Spleen (tissue), 11 donors: ENCODE measurements at regions not wholly inside any gene's neighbourhood (a gene's known extent, or its start where the extent isn't known, plus 50 kb on each side); places are given as distances from the start of the nearest gene placed in this dataset.

ENCODE experiments used
- DNase-seq: peaks from one replicate; pipeline ENCODE4 v3.0.0-alpha.2; 2020
- H3K27ac ChIP-seq, 8 donors: fragments of 200-600 bp; sonication (generic) in 7 of 8; 1 replicate in 4 of 8; 2 replicates in 4 of 8; pipeline versions ENCODE4 v1.5.0 to v1.8.0; 2016 to 2021; ENCODE audit warnings: inconsistent platforms in 4 of 8, mild to moderate bottlenecking in 4 of 8, moderate library complexity in 1 of 8
- H3K27me3 ChIP-seq, 7 donors: fragments of 200-600 bp; sonication (generic) in 6 of 7; replicated peaks in 1 of 7; 1 replicate in 4 of 7; 2 replicates in 3 of 7; pipeline versions ENCODE4 v1.5.0 to v1.8.0; 2016 to 2021; ENCODE audit warnings: inconsistent platforms in 3 of 7, mild to moderate bottlenecking in 1 of 7
- H3K36me3 ChIP-seq, 6 donors: fragments of 200-600 bp; sonication (generic) in 5 of 6; 1 replicate in 4 of 6; 2 replicates in 2 of 6; pipeline versions ENCODE4 v1.5.0 to v1.8.0; 2016 to 2021; ENCODE audit warnings: inconsistent platforms in 2 of 6
- H3K4me1 ChIP-seq, 6 donors: fragments of 200-600 bp; sonication (generic) in 5 of 6; 1 replicate in 3 of 6; 2 replicates in 3 of 6; pipeline versions ENCODE4 v1.5.0 to v1.8.0; 2016 to 2021; ENCODE audit warnings: inconsistent platforms in 3 of 6
- H3K4me3 ChIP-seq, 8 donors: fragments of 200-600 bp; sonication (generic) in 7 of 8; 1 replicate in 4 of 8; 2 replicates in 4 of 8; pipeline versions ENCODE4 v1.5.0 to v1.8.0; 2016 to 2021; ENCODE audit warnings: inconsistent platforms in 4 of 8, mild to moderate bottlenecking in 4 of 8, moderate library complexity in 2 of 8
- H3K9me3 ChIP-seq, 8 donors: fragments of 200-600 bp; sonication (generic) in 7 of 8; 1 replicate in 4 of 8; 2 replicates in 4 of 8; pipeline versions ENCODE4 v1.5.0 to v1.8.0; 2016 to 2021; ENCODE audit warnings: inconsistent platforms in 4 of 8
- CTCF ChIP-seq, 11 experiments: fragments of 200-600 bp in 7 of 11; fragments of 450-650 bp in 4 of 11; sonication (generic) in 4 of 11; IDR thresholded peaks in 8 of 11; conservative IDR thresholded peaks in 3 of 11; 1 replicate in 7 of 11; 2 replicates in 4 of 11; pipeline versions ENCODE4 v1.4.0 to v1.8.0; 2016 to 2021; ENCODE audit warnings: antibody characterized with exemption in 11 of 11, inconsistent platforms in 4 of 11, mild to moderate bottlenecking in 1 of 11
- POLR2A ChIP-seq, 3 donors: fragments of 450-650 bp; IDR thresholded peaks; one replicate each; pipeline ENCODE4 v1.5.1; 2017; ENCODE audit warnings: antibody characterized with exemption in 3 of 3, mild to moderate bottlenecking in 1 of 3
- POLR2AphosphoS5 ChIP-seq, 3 donors: sonication (generic); formaldehyde crosslinking; IDR thresholded peaks; one replicate each; pipeline ENCODE4 v1.5.1; 2017; ENCODE audit warnings: antibody characterized with exemption in 3 of 3
- WGBS, 5 donors: extraction: QIAGEN DNeasy Blood & Tissue Kit in 3 of 5; methylation state at CpG; one replicate each; pipeline versions ENCODE4 v1.1.5 to v1.1.7; 2013 to 2018; 5-methylcytosine and 5-hydroxymethylcytosine counted together
- intact Hi-C: fragments of 100-400 bp; cut with DNase I; formaldehyde crosslinking; loops from one replicate; pipeline ENCODE4 v1.15.0; 2023; ENCODE audit warnings: low total_unique reads
- donor health status: healthy with polysubstance abuse.
- donor health status: DM: no; HTN: no; CAD: no; lungs with moderate emphysema.
- donor health status: DM: no; HTN: no; CAD: no.
- donor health status: Bipolar disorder and iron deficiency.
- donor health status: healthy.
- donor health status: DM: no; HTN: no; CAD: no.
- donor health status: DM: yes; HTN: yes; CAD: no.

- intact Hi-C loops: no loop called here
- Histone ChIP-seq H3K27ac (no peak overlapping the region), H3K27me3 (no peaks in the 10 kb centered on the region), H3K9me3 (no peaks in the 10 kb centered on the region), H3K36me3 (no peaks in the 10 kb centered on the region), H3K4me1 (peaks cover 0 to 5% (median 0%) of the 10 kb centered on the region in 6 donors), H3K4me3 (no peak overlapping the region)
- TF ChIP-seq POLR2AphosphoS5 (IDR thresholded peaks at IDR 0.05) (no peak), CTCF (IDR thresholded peaks at IDR 0.05 in 8 of 11, conservative IDR thresholded peaks at IDR 0.05 in 3 of 11) (no peak), POLR2A (IDR thresholded peaks at IDR 0.05) (no peak)
- WGBS, 5 donors: 91 to 96% (median 93%) methylated on average over 20 of the region's 20 CpGs; no CpG with 5 or more reads in 1 of the 5 donors
- no peak for DNase-seq
These were observed 96.7 kb upstream of the OR9G4 start for GRCh38 chr11:56845121-56845732.

- no peaks in the 10 kb centered on the region for H3K9me3 ChIP-seq
- DNase-seq: no peak
- intact Hi-C loops: loop anchor here (5.0 kb wide), 1 partner anchor 403 kb away; no protein-coding TSS in a partner anchor
- H3K27me3 ChIP-seq: no peaks in the 10 kb centered on the region
- WGBS, 5 donors: 61 to 77% (median 72%) methylated on average over 2 of the region's 2 CpGs
- no peak overlapping the region for H3K4me3 ChIP-seq
- H3K27ac ChIP-seq: no peak overlapping the region
- no peaks in the 10 kb centered on the region for H3K36me3 ChIP-seq
- TF ChIP-seq POLR2AphosphoS5 (IDR thresholded peaks at IDR 0.05) (no peak), POLR2A (IDR thresholded peaks at IDR 0.05) (no peak), CTCF (IDR thresholded peaks at IDR 0.05 in 8 of 11, conservative IDR thresholded peaks at IDR 0.05 in 3 of 11) (no peak)
- peaks cover 0 to 5% (median 0%) of the 10 kb centered on the region in 6 donors for H3K4me1 ChIP-seq
These were observed 95.3 kb upstream of the OR9G4 start for GRCh38 chr11:56843816-56844215.

GRCh38 chr11:56842814-56843794 is 94.6 kb upstream of the OR9G4 start:
- no peak for DNase-seq
- Histone ChIP-seq H3K4me1 (peaks cover 0 to 5% (median 0%) of the 10 kb centered on the region in 6 donors), H3K4me3 (no peak overlapping the region), H3K27me3 (no peaks in the 10 kb centered on the region), H3K27ac (no peak overlapping the region), H3K9me3 (no peaks in the 10 kb centered on the region), H3K36me3 (no peaks in the 10 kb centered on the region)
- no peak for TF ChIP-seq CTCF (IDR thresholded peaks at IDR 0.05 in 8 of 11, conservative IDR thresholded peaks at IDR 0.05 in 3 of 11)
- no peak for TF ChIP-seq POLR2A (IDR thresholded peaks at IDR 0.05)
- TF ChIP-seq POLR2AphosphoS5 (IDR thresholded peaks at IDR 0.05): no peak
- 75 to 82% (median 77%) methylated on average over 5 of the region's 5 CpGs for WGBS, 5 donors
- intact Hi-C loops: loop anchor here (5.0 kb wide), 1 partner anchor 404 kb away; no protein-coding TSS in a partner anchor
